HG03457 (cell line): ENCODE measurements at regions not wholly inside any gene's neighbourhood (a gene's known extent, or its start where the extent isn't known, plus 50 kb on each side); places are given as distances from the start of the nearest gene placed in this dataset.

Experiments used
- ATAC-seq: cut with Tn5 transposase; IDR thresholded peaks from one replicate; pipeline ENCODE4 v1.9.1; 2021; ENCODE audit warnings: moderate number of reproducible peaks; ENCODE audit not compliant: unreplicated experiment

- no peak for ATAC-seq
Observed at GRCh38 chr5:63727583-63727982, 234.7 kb downstream of the HTR1A start.

- peak; percentile 69 for ATAC-seq
Observed at GRCh38 chr5:63726496-63726895, 235.7 kb downstream of the HTR1A start.

GRCh38 chr5:63719147-63719546, 243.1 kb downstream of the HTR1A start:
- no peak for ATAC-seq

- ATAC-seq = no peak
Observed at GRCh38 chr5:63700241-63700640, 262.0 kb downstream of the HTR1A start.

- no peak for ATAC-seq
Observed at GRCh38 chr5:63697811-63698210, 264.4 kb downstream of the HTR1A start.

GRCh38 chr5:63690546-63690945, 271.7 kb downstream of the HTR1A start:
- ATAC-seq = no peak

- no peak for ATAC-seq
Observed at GRCh38 chr5:63687854-63688516, 274.3 kb downstream of the HTR1A start.

GRCh38 chr5:63686938-63687337, 275.3 kb downstream of the HTR1A start:
- no peak for ATAC-seq

GRCh38 chr5:63686181-63686580, 276.1 kb downstream of the HTR1A start:
- no peak for ATAC-seq

GRCh38 chr5:63685454-63685853, 276.8 kb downstream of the HTR1A start:
- ATAC-seq = no peak

GRCh38 chr5:63674881-63675280, 287.4 kb downstream of the HTR1A start:
- no peak for ATAC-seq

GRCh38 chr5:63655043-63655442, 307.2 kb downstream of the HTR1A start:
- no peak for ATAC-seq

- no peak for ATAC-seq
Observed at GRCh38 chr5:63650581-63650980, 311.7 kb downstream of the HTR1A start.

- ATAC-seq = no peak
Observed at GRCh38 chr5:63648376-63648775, 313.9 kb downstream of the HTR1A start.

- ATAC-seq = no peak
Observed at GRCh38 chr5:63629951-63630630, 332.2 kb downstream of the HTR1A start.

GRCh38 chr5:63613442-63613841, 348.8 kb downstream of the HTR1A start:
- no peak for ATAC-seq

- no peak for ATAC-seq
Observed at GRCh38 chr5:63603996-63604395, 358.2 kb downstream of the HTR1A start.

- no peak for ATAC-seq
Observed at GRCh38 chr5:63602971-63603370, 359.3 kb downstream of the HTR1A start.

- ATAC-seq = no peak
Observed at GRCh38 chr5:63596254-63596653, 366.0 kb downstream of the HTR1A start.

GRCh38 chr5:63573380-63573779, 388.9 kb downstream of the HTR1A start:
- no peak for ATAC-seq

- ATAC-seq = no peak
Observed at GRCh38 chr5:63572740-63573139, 389.5 kb downstream of the HTR1A start.

- no peak for ATAC-seq
Observed at GRCh38 chr5:63570752-63571151, 391.5 kb downstream of the HTR1A start.

- no peak for ATAC-seq
Observed at GRCh38 chr5:63564789-63565188, 397.5 kb downstream of the HTR1A start.
